Stimulated activated CD4-positive, alpha-beta T cell treated with anti-CD3 and anti-CD28 coated beads, Interleukin-2, amount 100 ng/mL, for 4 hours (primary cell): ENCODE measurements at regions not wholly inside any gene's neighbourhood (a gene's known extent, or its start where the extent isn't known, plus 50 kb on each side); places are given as distances from the start of the nearest gene placed in this dataset.

Experiments
- DNase-seq: peaks from one replicate; pipeline ENCODE4 v3.0.0-alpha.2; 2020; ENCODE audit warnings: low read depth

GRCh38 chr5:8857051-8857450 lies 688.8 kb downstream of the SEMA5A start:
- DNase-seq: no peak

GRCh38 chr5:8861764-8862163 lies 684.1 kb downstream of the SEMA5A start:
- DNase-seq: no peak

- no peak for DNase-seq
Measured at GRCh38 chr5:8864053-8864452, 681.8 kb downstream of the SEMA5A start.

- DNase-seq: no peak
Measured at GRCh38 chr5:8865266-8865665, 680.6 kb downstream of the SEMA5A start.

GRCh38 chr5:8865686-8866374 lies 680.0 kb downstream of the SEMA5A start:
- no peak for DNase-seq

GRCh38 chr5:8868283-8868682 lies 677.6 kb downstream of the SEMA5A start:
- no peak for DNase-seq

- no peak for DNase-seq
Measured at GRCh38 chr5:8869932-8870331, 675.9 kb downstream of the SEMA5A start.

- no peak for DNase-seq
Measured at GRCh38 chr5:8870349-8870958, 675.4 kb downstream of the SEMA5A start.

- DNase-seq: no peak
Measured at GRCh38 chr5:8870959-8871355, 674.9 kb downstream of the SEMA5A start.

GRCh38 chr5:8871446-8871845 lies 674.4 kb downstream of the SEMA5A start:
- no peak for DNase-seq

GRCh38 chr5:8875722-8876121 lies 670.2 kb downstream of the SEMA5A start:
- DNase-seq: no peak

- DNase-seq: no peak
Measured at GRCh38 chr5:8879248-8879647, 666.6 kb downstream of the SEMA5A start.

GRCh38 chr5:8884029-8884428 lies 661.8 kb downstream of the SEMA5A start:
- no peak for DNase-seq

- DNase-seq: no peak
Measured at GRCh38 chr5:8892926-8893325, 652.9 kb downstream of the SEMA5A start.

- DNase-seq: no peak
Measured at GRCh38 chr5:8894031-8894430, 651.8 kb downstream of the SEMA5A start.

GRCh38 chr5:8895062-8895461 lies 650.8 kb downstream of the SEMA5A start:
- DNase-seq: no peak

- no peak for DNase-seq
Measured at GRCh38 chr5:8895599-8895998, 650.3 kb downstream of the SEMA5A start.

- DNase-seq: no peak
Measured at GRCh38 chr5:8897316-8897715, 648.6 kb downstream of the SEMA5A start.

- DNase-seq: no peak
Measured at GRCh38 chr5:8905021-8905420, 640.9 kb downstream of the SEMA5A start.

GRCh38 chr5:8906303-8906967 lies 639.4 kb downstream of the SEMA5A start:
- DNase-seq: no peak

GRCh38 chr5:8907168-8907868 lies 638.6 kb downstream of the SEMA5A start:
- no peak for DNase-seq

- DNase-seq: no peak
Measured at GRCh38 chr5:8908055-8908683, 637.7 kb downstream of the SEMA5A start.
